Left colon (tissue), 2 donors: ENCODE measurements at regions not wholly inside any gene's neighbourhood (a gene's known extent, or its start where the extent isn't known, plus 50 kb on each side); places are given as distances from the start of the nearest gene placed in this dataset.
"Not testable (repeated sequence)": the region's sequence is repeated elsewhere in the genome, so short reads cannot be mapped to it uniquely, and the experiment has no call there.

Source experiments
- ATAC-seq: fragments of 200-7000 bp; cut with Tn5 transposase; one replicate; pipeline ENCODE4 v1.9.1; 2020; ENCODE audit warnings: mild to moderate bottlenecking, moderate library complexity
- DNase-seq, 2 donors: peaks; one replicate each; pipeline ENCODE4 v3.0.0-alpha.2; 2020
- intact Hi-C, 2 donors: fragments of 100-400 bp; cut with DNase I in 1 of 2; cut with micrococcal nuclease in 1 of 2; formaldehyde crosslinking; loops; one replicate each; pipeline versions ENCODE4 v1.11.2 to v1.14.0; 2022; cut with DNase I, micrococcal nuclease
- donor health status: DM: no; HTN: no; CAD: no.
- donor health status: DM: yes; HTN: yes; CAD: no.

DNA sequence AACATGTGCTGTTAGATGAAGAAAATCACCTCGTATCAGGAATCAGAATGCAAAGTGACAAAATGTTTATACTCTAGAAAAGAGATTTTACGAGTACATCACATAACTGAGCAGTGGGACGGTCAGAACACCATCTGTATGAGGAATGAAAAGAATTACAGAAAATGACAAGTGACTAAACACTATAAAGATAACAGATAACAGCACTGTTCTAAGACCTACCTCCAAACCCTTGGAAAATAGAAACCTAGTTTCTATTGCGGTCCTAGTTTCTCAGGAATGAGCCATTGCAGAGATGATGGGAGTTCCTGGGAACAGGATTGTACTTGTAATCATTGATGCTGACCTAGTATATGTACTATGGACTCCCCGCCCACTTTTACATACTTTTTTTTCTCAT is 839.4 kb upstream of the ADAMTS5 start:
- ATAC-seq: no peak
- intact Hi-C loops: no loop called here
- no peak for DNase-seq

GRCh38 chr21:27805696-27806095 is 838.8 kb upstream of the ADAMTS5 start:
- DNase-seq: no peak
- ATAC-seq: no peak
- intact Hi-C loops: no loop called here

- DNase-seq: no peak
- ATAC-seq: no peak
- intact Hi-C loops: no loop called here
Observed at GRCh38 chr21:27804515-27804914, 837.6 kb upstream of the ADAMTS5 start.

DNA sequence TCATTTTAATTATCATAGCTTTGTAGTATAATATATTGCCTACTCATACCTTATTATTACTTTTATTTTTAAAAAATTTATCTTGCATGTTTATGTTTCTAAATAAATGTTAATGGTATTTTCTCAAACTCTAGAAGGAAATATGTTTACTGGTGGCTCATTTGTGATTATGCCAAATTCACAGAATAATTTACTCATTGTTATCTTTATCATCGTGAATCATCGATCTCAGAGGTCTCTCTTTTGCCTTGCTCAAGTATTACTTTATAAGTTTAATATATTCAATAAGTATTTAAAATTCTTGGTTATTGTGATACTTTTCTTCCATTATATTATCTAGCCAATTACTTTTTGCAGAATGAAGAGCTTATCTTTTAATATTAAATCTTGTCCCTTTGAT is 836.7 kb upstream of the ADAMTS5 start:
- no peak for DNase-seq
- no peak for ATAC-seq
- intact Hi-C loops: no loop called here

GRCh38 chr21:27802816-27803475 is 836.1 kb upstream of the ADAMTS5 start:
- intact Hi-C loops: no loop called here
- DNase-seq (peak in 1 of 2 donors; percentile 31), ATAC-seq (peak; percentile 70)

DNA sequence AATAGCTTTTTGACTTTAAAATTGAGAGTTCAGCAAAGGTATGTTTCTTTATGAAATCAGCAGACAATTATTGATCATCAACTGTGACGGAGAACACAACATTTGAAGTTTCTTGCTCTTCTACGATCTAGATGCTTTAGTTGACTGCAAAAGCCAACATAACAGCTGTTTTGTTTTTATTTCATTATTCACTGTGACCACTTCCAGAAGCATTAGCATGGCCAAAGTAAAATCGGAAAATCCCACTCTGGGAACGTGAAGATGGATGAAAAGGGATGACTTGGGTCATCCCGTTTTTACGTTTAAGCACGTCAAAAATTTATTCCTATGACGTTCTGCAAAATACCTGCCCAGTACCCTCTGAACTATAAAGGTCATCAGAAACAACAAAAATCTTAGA is 833.0 kb upstream of the ADAMTS5 start:
- intact Hi-C loops: no loop called here
- DNase-seq: no peak
- ATAC-seq: no peak

DNA sequence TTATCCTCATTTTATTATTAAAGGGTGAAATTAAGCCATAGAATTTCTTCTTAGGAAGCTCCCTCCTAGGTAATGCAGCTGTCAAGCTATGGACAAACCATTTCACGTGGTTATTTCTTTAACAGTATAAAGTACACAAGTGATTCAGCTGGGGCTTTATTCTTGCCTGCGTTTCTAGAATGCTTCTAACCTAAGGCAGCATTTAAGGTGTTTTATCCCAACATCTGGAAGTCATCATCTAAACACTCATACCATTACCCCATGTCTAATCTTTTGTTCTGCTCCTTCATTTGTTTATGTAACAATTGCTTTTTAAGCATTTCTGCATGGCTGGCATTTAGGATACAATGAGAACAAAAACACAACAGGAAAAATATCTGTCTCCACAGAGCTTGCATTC is 829.2 kb upstream of the ADAMTS5 start:
- DNase-seq: no peak
- intact Hi-C loops: no loop called here
- no peak for ATAC-seq

- no peak for DNase-seq
- intact Hi-C loops: no loop called here
- no peak for ATAC-seq
Observed at GRCh38 chr21:27795418-27795817, 828.5 kb upstream of the ADAMTS5 start.

DNA sequence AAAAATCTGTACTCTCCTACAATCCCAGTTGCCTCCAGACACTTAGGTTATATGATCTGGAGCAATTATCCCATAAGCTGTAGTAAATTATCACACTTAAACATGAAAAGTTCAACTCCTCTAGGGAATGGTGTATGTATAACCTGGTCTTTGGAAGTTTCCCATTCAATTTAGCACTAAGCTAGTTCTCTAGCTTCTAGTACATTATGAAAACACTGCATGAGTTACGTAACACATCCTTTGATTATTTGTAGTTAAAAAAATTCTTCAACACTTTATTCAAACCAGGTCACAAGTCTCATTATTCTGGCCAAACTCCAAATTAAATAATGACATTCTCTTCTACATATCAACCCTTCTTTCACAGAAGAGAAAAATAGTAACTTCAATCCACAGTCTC is 827.0 kb upstream of the ADAMTS5 start:
- no peak for DNase-seq
- intact Hi-C loops: no loop called here

GRCh38 chr21:27787046-27787445 is 820.2 kb upstream of the ADAMTS5 start:
- no peak for DNase-seq
- intact Hi-C loops: no loop called here
- ATAC-seq: peak; percentile 93

More for the DNA sequence above, 827.0 kb upstream of the ADAMTS5 start:
- no peak for ATAC-seq

GRCh38 chr21:27779606-27780005 is 812.7 kb upstream of the ADAMTS5 start:
- ATAC-seq: peak; percentile 58
- peak in 1 of 2 donors; percentile 19 for DNase-seq
- intact Hi-C loops: no loop called here

- ATAC-seq (peak; percentile 61), DNase-seq (peak in 1 of 2 donors; percentile 19)
- intact Hi-C loops: no loop called here
Observed at GRCh38 chr21:27776925-27777553, 810.2 kb upstream of the ADAMTS5 start.

GRCh38 chr21:27772816-27773215 is 805.9 kb upstream of the ADAMTS5 start:
- no peak for DNase-seq
- intact Hi-C loops: no loop called here
- ATAC-seq: no peak

- ATAC-seq (no peak), DNase-seq (no peak)
- intact Hi-C loops: no loop called here
Observed at GRCh38 chr21:27771938-27772483, 805.1 kb upstream of the ADAMTS5 start.

DNA sequence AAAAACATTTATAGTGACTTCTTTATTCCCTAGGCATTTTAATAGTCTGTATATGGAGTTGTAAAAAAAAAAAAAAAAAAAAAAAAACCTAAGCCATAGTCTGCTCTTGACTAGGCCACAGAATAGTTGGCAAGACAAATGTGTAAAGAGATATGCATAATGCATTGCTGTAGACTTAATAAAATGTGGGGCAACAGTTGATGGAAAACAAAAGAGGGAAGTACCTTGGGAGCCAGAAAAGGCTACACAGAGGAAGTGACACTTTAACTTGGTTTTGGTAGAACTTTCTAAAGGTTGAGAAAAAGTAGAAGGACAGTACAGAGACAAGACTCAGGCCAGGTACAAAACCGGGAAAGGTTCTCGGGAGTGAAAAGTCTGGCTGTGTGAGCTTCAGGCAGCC is 802.9 kb upstream of the ADAMTS5 start:
- intact Hi-C loops: no loop called here
- ATAC-seq (no peak), DNase-seq (no peak)

DNA sequence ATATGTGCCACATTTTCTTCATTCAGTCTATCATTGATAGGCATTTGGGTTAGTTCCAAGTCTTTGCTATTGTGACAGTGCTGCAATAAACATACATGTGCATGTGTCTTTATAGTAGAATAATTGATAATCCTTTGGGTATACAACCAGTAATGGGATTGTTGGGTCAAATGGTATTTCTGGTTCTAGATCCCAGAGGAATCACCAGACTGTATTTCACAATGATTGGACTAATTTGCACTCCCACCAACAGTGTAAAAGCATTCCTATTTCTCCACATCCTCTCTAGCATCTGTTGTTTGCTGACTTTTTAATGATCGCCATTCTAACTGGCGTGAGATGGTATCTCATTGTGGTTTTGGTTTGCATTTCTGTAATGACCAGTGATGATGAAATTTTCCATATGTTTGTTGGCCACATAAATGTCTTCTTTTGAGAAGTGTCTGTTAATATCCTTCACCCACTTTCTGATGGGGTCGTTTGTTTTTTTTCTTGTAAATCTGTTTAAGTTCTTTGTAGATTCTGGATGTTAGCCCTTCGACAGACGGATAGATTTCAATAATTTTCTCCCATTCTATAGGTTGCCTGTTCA is 801.3 kb upstream of the ADAMTS5 start:
- intact Hi-C loops, ATAC-seq, DNase-seq: not testable (repeated sequence)

GRCh38 chr21:27764056-27764455 is 797.2 kb upstream of the ADAMTS5 start:
- no peak for DNase-seq
- intact Hi-C loops: no loop called here
- ATAC-seq: no peak

DNA sequence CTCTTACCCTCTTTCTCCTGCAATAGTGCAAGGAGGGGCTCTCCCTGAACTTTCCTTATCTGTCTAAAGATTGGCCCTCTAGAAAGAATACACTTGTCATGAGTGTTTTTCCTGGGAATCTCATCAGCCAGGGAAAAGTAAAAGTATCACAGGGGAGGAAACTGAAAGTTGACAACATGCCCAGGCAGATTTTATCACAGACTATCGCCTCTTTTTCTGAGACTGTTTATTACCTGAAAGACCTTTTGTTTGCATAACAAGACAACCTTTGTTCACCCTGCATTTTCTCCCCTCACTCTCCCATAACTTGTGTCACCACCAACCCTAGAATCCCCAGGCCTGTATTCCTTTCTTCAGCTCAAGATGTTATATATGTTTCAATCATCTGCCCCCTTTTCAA is 794.7 kb upstream of the ADAMTS5 start:
- no peak for DNase-seq

DNA sequence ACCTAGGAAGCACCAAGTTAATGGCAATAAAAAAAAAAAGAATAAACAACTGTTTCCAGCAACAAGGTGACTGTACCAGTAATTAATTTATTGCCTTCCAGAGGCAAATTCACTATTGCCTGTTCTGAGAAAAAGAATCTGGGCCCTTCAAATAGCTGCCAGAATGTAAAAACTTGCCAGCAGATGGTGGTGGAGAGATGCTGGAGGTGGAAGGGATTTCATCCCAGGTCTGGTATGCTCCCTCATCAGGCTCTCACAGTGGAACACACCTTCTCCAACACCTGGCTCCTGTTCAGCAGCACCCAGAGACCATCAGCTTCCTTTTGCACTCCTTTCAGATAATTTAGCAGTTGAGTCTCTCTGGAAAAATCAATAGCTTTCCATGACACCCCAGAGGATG is 792.9 kb upstream of the ADAMTS5 start:
- DNase-seq: no peak
- intact Hi-C loops: no loop called here
- ATAC-seq: peak; percentile 45

More for the DNA sequence above, 794.7 kb upstream of the ADAMTS5 start:
- peak; percentile 60 for ATAC-seq
- intact Hi-C loops: no loop called here

- ATAC-seq: peak; percentile 87
- DNase-seq: peak; percentile 38 to 43
- intact Hi-C loops: no loop called here
Observed at GRCh38 chr21:27759091-27759659, 792.3 kb upstream of the ADAMTS5 start.
